HG02885 (cell line): ENCODE measurements at regions not wholly inside any gene's neighbourhood (a gene's known extent, or its start where the extent isn't known, plus 50 kb on each side); places are given as distances from the start of the nearest gene placed in this dataset.
"Not testable (repeated sequence)": the region's sequence is repeated elsewhere in the genome, so short reads cannot be mapped to it uniquely, and the experiment has no call there.

Experiments used
- ATAC-seq: cut with Tn5 transposase; IDR thresholded peaks from one replicate; pipeline ENCODE4 v1.9.1; 2021; ENCODE audit warnings: mild to moderate bottlenecking; ENCODE audit not compliant: unreplicated experiment, poor library complexity

GRCh38 chr12:58009405-58010195, 68.2 kb downstream of the ATP23 start:
- no peak for ATAC-seq

DNA sequence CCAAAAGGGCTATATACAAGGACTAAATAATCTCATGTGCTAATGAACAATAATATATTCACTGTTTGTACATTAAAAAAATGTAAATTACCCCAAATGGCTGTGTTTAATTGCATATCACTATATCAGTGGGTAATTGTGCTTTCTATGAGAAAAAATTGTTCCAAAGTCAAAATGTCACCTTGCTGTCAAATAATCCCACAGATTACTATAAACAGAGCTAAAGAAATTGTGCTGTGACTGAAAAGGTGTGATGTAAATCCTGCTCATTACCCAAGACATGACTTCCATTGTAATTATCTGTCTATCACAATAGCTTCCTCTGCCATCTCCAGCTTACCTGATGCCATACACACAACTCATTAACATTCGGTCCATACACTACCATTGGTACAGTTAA, 70.3 kb downstream of the ATP23 start:
- no peak for ATAC-seq

- ATAC-seq = not testable (repeated sequence)
Observed at GRCh38 chr12:58022379-58023020, 81.1 kb downstream of the ATP23 start.

DNA sequence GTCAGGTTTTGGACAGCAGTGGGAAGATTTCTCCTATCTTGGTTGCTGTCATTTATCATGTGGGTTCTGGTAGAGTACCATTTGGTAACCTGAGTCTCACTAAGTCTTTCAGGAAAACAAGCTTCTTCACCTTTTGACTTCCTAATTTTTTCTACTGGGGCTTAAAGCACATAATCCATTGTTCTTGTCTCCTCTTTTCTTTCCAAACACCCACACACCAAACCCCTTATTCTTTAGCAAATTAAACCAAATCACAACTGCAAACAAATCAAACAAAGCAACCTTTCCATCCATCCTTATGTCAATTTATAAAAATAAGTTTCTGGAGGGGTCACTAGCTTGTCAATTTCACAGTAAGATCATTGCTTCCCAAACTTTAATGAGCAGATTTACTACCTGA, 84.1 kb downstream of the ATP23 start:
- no peak for ATAC-seq

DNA sequence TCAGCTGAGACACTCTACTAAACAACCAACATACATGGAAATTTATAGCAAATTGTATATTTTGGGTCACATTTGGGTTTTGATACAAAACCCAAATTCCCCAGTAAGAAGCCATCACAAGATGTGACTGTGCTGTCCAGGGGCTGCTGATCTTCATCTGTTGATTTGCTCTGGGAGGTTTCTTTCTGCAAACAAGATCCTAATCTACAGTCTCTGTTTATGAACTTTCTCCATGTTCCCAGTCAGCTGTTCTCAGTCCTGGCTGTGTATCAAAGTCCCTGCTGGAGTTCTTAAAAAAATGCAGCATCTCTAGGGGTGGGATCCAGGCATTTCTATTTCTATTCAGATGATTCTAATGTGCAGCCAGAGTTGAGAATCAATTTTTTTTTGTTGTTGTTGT, 85.1 kb downstream of the ATP23 start:
- no peak for ATAC-seq

- no peak for ATAC-seq
Observed at GRCh38 chr12:58026897-58027891, 85.8 kb downstream of the ATP23 start.

GRCh38 chr12:58028294-58028693, 86.9 kb downstream of the ATP23 start:
- ATAC-seq = no peak

DNA sequence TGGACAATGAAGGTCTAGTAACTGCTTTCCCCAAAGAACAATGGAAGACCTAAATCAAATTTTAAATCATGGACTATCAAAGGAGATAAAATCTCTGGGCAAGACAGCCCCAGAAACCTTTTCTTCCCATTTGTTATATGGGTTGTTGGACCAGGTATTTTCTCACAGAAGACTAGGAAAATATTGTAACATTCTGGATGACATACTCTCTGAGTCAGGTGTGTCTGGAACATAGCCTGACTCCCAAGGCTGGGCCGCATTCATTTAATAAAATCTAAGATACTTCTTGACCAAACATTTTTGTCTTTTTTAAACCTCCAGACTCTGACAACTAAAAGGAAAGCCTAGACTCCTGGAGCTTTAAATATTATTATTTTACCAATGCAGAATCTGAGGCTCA, 87.9 kb downstream of the ATP23 start:
- no peak for ATAC-seq

DNA sequence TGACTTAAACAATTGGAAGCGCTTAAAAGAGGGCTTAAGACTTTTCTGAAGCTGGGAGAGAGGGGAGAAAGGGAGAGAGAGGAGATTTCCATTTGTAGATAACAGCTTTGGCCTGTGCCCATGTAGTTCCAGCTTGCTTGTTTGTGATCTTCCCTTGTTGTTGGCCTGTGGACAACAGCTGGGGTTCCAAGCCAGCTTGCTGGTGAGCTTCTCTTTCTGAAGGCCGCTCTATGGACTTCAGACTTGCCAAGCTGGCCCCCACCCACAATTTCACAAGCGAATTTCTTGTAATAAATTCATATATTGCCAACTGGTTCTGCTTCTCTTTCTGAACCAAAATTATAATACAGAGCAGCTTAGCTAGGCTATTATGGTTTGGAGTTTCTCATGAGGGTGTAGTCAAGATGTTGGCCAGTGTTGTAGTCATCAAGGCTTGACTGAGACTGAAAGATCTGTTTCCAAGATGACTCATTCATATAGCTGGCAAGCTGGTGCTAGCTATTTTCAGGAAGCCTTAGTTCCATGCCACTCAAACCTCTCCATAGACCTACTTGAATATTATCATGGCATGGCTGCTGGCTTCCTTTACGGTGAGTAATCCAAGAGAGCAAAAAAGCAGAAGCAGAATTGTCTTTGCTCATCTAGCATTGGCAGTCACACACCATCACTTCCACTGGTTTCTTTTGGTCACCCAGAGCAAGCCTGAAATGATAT, 89.4 kb downstream of the ATP23 start:
- no peak for ATAC-seq

GRCh38 chr12:58032156-58032555, 90.8 kb downstream of the ATP23 start:
- no peak for ATAC-seq

DNA sequence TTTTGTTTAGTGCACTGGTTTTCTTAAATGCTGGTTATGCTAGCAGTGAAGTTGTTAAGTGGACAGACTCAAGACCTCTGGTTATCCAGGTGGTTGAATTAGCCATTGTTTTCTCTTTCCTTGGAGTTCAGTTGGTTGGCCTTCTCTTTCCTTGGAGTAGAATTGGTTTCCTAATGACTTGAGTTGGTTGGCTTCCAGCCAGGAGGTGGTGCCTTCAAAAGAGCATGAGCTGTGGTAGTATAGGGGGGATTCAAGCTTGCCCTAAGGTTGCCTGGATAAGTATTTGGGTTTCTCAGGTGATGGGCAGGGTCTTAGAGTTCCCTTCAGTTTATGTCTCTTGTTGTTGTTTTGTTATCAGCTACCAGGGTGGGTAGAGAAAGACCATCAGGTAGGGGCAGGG, 92.5 kb downstream of the ATP23 start:
- no peak for ATAC-seq

DNA sequence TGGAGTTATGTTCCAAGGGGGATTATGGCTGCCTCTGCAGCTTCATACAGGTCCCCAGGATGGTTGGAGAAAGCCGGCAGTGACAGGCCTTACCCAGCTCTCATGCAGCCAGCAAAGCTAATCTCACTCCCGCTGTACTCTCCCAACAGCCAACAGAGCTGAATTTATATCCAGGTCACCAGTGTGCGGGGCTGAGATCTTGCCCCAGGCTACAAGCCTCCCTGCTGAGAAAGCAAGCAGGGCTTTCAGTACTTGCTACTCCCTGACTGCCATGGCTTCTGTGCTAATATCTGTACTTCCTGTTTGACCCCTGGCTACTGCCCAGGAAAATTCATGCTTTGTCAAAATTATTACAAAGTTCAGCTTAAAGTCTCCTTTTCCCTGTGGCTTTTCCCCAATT, 92.9 kb downstream of the ATP23 start:
- no peak for ATAC-seq

GRCh38 chr12:58034712-58035111, 93.3 kb downstream of the ATP23 start:
- no peak for ATAC-seq

DNA sequence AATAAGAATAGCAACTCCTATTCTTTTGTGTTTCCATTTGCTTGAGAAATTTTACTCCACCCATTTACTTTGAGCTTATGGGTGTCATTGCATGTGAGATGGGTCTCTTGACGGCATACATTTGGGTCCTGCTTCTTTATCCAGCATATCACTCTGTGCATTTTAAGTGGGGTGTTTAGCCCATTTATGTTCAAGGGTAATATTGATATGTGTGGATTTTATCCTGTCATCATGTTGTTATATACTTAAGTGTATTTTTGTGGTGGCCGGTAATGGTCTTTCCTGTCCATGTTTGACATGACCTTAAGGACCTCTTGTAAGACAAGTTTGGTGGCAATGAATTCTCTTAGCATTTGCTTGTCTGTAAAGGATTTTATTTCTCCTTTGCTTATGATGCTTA, 100.1 kb downstream of the ATP23 start:
- no peak for ATAC-seq

DNA sequence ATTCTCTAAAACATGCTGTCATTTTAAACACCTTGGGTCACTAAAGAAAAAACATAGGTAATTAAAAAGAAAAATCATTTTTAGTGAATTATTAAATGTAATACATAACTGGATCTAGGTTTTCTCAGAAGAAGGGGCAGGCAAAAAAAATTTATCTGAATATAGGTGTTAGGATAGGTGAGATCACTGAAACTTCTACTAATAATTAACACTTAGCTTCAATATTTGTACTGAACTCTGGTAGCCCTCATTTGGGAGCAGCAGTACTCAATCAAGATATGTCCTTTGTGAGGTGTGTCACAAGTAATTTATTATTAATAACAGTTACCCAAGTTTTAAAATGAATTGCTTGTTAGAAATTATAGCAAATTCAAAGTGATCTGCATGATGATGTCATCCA, 103.6 kb downstream of the ATP23 start:
- ATAC-seq = no peak

GRCh38 chr12:58046271-58046670, 104.9 kb downstream of the ATP23 start:
- ATAC-seq = no peak

- no peak for ATAC-seq
Observed at GRCh38 chr12:58051378-58051777, 110.0 kb downstream of the ATP23 start.

DNA sequence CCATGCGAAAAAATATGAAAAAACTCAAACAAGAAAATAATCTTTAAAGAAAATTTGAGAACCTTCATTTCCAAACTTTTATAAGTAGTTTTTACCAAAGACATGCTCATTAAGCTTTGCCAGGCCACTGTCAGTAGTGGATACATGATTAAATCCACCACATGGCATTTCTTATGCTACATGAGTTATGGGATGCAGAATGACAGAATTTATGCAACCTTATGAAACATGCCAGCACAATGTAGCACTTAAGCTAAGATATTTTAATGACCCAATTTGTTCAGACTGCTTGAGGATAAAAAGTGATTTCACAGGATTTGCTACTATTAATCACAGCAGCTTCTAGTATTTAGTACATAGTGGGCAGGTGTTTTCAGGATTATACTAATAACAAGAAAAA, 123.3 kb downstream of the ATP23 start:
- no peak for ATAC-seq

GRCh38 chr12:58066296-58066695, 124.9 kb downstream of the ATP23 start:
- no peak for ATAC-seq
